NOMO-1 (cell line): ENCODE measurements at regions not wholly inside any gene's neighbourhood (a gene's known extent, or its start where the extent isn't known, plus 50 kb on each side); places are given as distances from the start of the nearest gene placed in this dataset.
"Not testable (repeated sequence)": the region's sequence is repeated elsewhere in the genome, so short reads cannot be mapped to it uniquely, and the experiment has no call there.

Source experiments
- DNase-seq, 2 experiments: peaks; one replicate each; lab custom pipeline; 2025; ENCODE audit not compliant: unreplicated experiment in 2 of 2; lab: John Stamatoyannopoulos, UW

GRCh38 chr9:18256568-18256967, 217.4 kb upstream of the ADAMTSL1 start:
- no peak for DNase-seq

- no peak for DNase-seq
These were observed 213.4 kb upstream of the ADAMTSL1 start for GRCh38 chr9:18260521-18260920.

GRCh38 chr9:18261181-18261580, 212.8 kb upstream of the ADAMTSL1 start:
- no peak for DNase-seq

GRCh38 chr9:18263377-18263776, 210.6 kb upstream of the ADAMTSL1 start:
- no peak for DNase-seq

GRCh38 chr9:18268381-18268780, 205.6 kb upstream of the ADAMTSL1 start:
- DNase-seq = no peak

GRCh38 chr9:18269561-18269960, 204.4 kb upstream of the ADAMTSL1 start:
- DNase-seq = no peak

GRCh38 chr9:18274693-18275092, 199.3 kb upstream of the ADAMTSL1 start:
- no peak for DNase-seq

GRCh38 chr9:18275313-18275990, 198.5 kb upstream of the ADAMTSL1 start:
- DNase-seq = no peak

- no peak for DNase-seq
These were observed 192.7 kb upstream of the ADAMTSL1 start for GRCh38 chr9:18281291-18281690.

GRCh38 chr9:18294229-18294628, 179.7 kb upstream of the ADAMTSL1 start:
- no peak for DNase-seq

GRCh38 chr9:18296702-18297055, 177.3 kb upstream of the ADAMTSL1 start:
- peak in 1 of 2 experiments; percentile 13 for DNase-seq

GRCh38 chr9:18297056-18297841, 176.7 kb upstream of the ADAMTSL1 start:
- peak in 1 of 2 experiments; percentile 0 for DNase-seq

GRCh38 chr9:18299449-18299848, 174.5 kb upstream of the ADAMTSL1 start:
- no peak for DNase-seq

GRCh38 chr9:18305167-18305806, 168.7 kb upstream of the ADAMTSL1 start:
- not testable (repeated sequence) for DNase-seq

- no peak for DNase-seq
These were observed 159.6 kb upstream of the ADAMTSL1 start for GRCh38 chr9:18314316-18314715.

- no peak for DNase-seq
These were observed 156.1 kb upstream of the ADAMTSL1 start for GRCh38 chr9:18317896-18318295.

GRCh38 chr9:18319918-18320445, 154.0 kb upstream of the ADAMTSL1 start:
- DNase-seq = no peak

GRCh38 chr9:18324928-18325745, 148.8 kb upstream of the ADAMTSL1 start:
- no peak for DNase-seq

- DNase-seq = not testable (repeated sequence)
These were observed 148.3 kb upstream of the ADAMTSL1 start for GRCh38 chr9:18325746-18326011.

- DNase-seq = no peak
These were observed 146.8 kb upstream of the ADAMTSL1 start for GRCh38 chr9:18327121-18327520.
